GM12801 (cell line): ENCODE measurements at regions not wholly inside any gene's neighbourhood (a gene's known extent, or its start where the extent isn't known, plus 50 kb on each side); places are given as distances from the start of the nearest gene placed in this dataset.

Experiments used
- TF ChIP-seq, protein P1 (sequence below): IDR thresholded peaks from one replicate; pipeline ENCODE4 v1.5.1; 2011; ENCODE audit warnings: control low read depth; ENCODE audit not compliant: insufficient read length; ENCODE audit errors: extremely low read depth

DNA sequence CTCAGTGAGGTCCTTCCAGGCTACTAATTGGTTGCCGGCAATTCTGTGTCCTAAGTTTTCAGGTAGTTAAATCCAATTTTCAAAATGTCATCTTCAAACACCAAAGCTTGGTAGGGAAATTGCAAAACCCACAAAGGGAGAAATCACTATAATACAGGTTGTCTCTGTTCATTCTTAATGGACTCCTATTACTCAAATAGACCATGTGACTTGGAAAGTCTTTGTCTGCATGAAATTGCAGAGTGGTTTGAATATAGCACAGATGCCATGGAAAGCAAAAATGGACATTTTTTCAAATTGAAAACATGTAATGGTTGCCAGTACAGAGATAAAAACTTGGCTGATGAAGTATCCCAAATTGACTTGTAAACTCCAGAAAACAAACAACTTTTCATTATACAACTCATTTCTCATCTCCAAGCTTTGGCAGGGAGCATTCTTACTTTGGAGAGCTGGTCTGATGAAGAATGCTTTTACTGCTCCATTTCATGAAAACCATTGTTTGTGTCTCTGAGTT, 169.5 kb upstream of the PKN2 start:
- TF ChIP-seq, protein P1, sequence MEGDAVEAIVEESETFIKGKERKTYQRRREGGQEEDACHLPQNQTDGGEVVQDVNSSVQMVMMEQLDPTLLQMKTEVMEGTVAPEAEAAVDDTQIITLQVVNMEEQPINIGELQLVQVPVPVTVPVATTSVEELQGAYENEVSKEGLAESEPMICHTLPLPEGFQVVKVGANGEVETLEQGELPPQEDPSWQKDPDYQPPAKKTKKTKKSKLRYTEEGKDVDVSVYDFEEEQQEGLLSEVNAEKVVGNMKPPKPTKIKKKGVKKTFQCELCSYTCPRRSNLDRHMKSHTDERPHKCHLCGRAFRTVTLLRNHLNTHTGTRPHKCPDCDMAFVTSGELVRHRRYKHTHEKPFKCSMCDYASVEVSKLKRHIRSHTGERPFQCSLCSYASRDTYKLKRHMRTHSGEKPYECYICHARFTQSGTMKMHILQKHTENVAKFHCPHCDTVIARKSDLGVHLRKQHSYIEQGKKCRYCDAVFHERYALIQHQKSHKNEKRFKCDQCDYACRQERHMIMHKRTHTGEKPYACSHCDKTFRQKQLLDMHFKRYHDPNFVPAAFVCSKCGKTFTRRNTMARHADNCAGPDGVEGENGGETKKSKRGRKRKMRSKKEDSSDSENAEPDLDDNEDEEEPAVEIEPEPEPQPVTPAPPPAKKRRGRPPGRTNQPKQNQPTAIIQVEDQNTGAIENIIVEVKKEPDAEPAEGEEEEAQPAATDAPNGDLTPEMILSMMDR, result no peak

DNA sequence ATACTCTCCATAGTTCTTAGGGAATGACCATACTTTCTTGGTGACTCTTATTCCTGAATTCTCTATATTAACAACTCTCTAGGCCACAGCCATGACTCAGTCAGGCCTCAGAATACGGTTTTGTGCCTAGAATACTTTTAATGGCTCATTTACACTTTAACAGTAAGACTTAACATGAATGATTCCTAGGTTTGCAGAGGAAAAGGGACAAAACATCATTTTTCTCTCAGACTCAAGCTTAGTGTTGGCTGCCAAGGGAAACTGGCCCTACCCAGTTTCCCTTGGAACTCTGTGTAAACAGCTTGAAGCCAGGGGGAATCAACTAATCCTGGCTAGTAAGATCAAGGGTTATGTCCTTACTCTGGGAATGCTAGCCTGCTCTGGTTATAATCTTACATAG, 164.9 kb upstream of the PKN2 start:
- TF ChIP-seq, protein P1, result no peak

DNA sequence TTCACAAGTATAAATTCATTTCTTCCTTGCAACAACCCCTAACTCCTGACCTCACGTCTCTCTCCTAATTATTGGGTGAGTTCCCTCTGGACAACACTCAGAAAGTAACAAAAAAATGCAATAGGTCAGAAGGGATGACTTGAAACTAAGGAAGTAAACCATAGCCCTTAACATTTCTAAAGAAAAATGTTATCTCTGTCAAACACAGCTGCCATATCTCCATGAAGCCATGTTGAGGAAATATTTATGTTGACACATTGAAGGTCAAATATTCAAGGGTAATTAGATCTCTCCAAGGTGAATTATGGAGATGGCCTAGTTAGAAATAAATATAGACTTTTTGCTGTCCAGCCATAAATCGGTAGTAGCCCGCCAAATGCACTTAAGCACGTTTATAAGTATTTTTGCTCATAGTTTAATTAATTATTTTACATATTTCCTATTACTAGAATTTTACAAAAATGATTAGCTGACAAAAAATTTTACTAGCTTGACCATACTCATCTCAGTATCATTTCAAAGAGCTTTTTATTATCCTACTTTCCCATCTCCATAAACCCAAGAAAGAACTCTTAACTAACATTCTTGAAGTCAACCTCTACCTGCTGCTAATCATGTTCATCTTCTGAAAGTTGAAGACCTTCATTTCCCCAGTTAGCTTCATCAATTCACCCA, 160.1 kb upstream of the PKN2 start:
- TF ChIP-seq, protein P1, result no peak

DNA sequence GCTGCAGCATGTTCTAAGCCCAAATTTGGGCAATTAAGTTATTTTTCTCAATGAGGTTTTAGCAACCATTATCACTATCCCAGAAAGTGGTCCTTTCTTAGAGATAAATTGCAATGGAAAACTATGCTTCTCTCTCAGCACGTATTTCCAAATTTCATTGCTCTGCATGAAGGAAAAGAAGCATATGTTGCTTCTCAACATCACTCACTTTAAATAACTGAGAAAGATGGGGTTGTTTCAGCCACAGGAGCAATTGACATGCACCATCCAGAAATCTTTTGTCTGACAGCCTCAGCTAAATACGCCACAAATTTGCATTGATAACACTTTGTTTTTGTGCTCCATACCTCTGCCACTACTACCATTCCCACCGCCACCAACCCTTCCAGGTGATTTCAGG, 157.6 kb upstream of the PKN2 start:
- TF ChIP-seq, protein P1, result no peak

DNA sequence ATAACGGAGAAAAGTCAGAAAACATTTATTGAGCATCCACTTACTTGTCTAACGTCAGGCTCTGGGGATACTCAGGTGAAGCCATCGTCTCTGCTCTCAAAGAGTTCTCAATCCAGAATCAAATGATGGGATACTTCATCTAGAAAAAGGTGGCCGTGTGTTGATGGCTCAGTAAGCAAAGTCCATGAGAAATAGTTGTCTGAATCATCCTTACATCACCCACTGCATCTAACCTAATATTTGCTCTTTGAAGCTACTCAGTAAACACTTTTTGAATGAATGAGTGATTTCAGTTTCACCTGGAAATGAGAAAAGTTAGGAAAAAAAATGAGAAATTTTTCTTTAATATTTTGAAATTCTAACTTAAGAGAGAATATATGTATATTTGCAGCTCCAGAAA, 155.3 kb upstream of the PKN2 start:
- TF ChIP-seq, protein P1, result no peak

DNA sequence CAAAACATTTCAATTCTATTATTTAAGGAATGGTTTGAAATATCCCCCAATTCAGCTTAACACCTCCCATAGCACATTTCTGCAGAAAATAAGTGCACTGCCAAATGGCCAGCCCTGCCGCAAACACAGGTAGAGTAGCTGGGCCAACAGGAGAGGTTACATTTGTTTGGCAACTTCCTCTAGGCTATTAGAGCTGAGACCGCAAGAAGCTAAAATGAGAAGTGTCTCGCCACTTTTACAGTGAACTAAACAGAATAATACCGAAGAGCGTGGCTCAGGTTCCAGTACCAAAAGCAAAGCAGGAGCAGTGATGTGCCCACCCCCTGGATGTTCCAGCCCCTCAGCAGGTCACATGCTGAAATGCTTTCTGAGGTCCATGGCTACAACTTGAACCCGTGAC, 154.5 kb upstream of the PKN2 start:
- TF ChIP-seq, protein P1, result no peak

DNA sequence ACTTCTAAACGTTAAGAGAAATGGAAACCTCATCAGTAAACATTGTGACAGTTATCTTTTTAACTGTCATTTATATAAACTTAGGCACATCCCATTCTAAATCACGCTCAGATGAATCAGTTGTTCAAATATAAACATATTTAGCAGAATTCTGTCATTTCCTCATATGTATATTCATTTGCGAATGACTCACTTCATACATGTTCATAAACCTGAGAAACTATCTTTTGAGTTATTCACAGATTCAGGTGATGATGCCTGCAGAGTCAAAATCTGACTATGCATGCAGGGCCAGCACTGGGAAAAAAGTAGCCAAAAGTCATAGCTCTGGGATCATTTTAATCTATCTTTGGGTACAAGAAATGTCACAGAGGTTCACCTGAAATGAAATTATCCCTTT, 153.8 kb upstream of the PKN2 start:
- TF ChIP-seq, protein P1, result no peak
